HG02642 (cell line): ENCODE measurements at regions not wholly inside any gene's neighbourhood (a gene's known extent, or its start where the extent isn't known, plus 50 kb on each side); places are given as distances from the start of the nearest gene placed in this dataset.

Experiments used
- ATAC-seq: cut with Tn5 transposase; IDR thresholded peaks from one replicate; pipeline ENCODE4 v1.9.1; 2021; ENCODE audit warnings: mild to moderate bottlenecking; ENCODE audit not compliant: unreplicated experiment, poor library complexity

DNA sequence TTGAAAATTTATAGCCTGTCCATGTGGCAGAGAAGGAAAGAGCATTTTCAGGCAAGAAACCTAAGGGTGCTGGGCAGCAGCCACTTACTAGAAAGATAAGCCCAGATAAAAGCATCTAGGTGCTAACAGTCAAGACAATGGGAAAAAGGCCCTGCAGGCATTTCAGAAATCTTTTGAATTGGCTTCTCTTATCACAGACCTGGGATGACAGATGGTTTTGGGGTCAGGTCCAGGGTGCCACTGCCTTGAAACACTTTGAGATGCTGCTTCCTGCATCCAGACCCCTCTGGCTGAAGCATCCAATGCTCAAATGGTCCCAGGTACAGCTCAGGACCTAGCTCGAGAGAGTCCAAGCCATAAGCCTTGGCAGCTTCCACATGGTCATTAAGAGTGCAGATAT is 466.5 kb downstream of the FSCB start:
- no peak for ATAC-seq

DNA sequence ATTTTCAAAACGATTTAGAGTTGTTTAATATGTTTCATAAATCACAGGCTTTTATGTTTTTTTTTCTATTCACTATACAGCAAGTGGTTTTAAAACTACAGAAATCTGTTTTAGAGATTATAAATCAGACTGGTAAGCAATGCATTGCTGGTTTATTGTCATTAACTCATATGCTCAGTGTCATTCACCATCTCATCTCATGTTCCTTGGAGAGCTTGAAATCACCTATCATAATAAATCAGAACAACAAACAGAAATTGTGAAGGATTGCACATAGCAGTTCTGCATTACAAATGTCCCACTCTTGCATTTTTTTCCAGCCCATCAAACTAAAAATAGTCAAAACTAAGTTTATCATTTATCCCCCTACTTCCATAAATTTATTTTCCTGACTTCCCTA is 470.8 kb downstream of the FSCB start:
- no peak for ATAC-seq

DNA sequence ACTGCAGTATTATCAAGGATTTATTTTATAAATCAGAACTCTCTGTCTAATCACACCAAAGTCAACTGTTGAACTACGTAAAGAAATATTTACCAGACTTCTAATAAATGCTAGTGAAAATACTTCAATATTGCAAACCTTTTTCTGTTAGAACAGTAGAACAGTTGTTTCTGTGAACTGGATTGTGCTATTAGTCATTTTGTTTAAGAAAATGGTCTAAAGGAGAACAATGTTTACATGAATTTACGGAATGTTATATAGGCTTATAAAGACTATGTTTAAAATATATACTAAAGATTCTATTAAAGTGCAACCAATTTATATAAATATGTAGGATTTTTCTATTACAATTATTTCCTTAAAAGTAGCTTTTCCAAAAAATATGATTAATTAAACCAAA is 471.4 kb downstream of the FSCB start:
- no peak for ATAC-seq

DNA sequence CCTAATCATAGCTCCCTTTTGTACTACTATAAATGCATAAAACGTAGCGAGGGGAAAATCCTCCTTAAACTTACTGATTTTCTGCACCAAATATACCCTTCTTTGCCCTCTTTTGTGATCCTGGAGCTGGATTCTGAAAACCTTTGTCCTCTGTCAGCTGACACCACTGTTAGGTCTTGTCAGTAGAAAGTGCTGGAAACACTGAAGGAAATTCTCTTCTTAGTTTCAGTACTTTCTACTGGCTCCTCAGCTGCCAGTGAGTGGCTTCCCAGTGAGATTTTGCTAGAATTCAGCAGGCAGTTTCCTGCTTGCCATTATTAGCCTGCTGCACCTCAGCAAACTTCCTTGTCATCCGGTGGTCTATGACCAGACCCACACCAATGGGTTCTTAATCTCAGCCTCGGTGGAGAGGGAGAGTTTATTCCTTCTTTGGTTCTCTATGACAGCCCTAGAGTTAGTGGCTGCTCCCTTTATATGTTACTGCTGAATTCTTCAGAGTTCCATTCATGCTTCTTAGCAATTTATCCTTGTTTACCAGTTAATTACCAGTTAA is 476.2 kb downstream of the FSCB start:
- no peak for ATAC-seq

DNA sequence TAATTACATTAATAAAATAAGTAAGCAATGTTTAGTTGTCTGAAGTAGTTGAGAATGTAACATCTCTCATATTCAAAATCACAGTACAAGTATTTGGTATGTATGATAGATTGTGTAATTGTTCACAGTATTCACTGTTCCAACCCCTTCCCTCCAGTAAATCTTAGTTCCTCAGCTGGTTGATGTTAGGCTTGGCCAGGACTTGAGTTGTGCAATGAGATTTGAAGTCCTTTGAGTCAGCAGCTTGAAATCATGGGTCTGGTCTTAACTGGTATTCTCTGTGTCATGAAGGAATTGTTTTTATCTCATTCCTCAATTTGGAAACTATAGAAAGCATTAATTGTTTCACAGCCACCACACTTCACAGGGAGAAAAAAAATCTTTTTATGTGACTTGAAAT is 477.1 kb downstream of the FSCB start:
- ATAC-seq, result no peak

DNA sequence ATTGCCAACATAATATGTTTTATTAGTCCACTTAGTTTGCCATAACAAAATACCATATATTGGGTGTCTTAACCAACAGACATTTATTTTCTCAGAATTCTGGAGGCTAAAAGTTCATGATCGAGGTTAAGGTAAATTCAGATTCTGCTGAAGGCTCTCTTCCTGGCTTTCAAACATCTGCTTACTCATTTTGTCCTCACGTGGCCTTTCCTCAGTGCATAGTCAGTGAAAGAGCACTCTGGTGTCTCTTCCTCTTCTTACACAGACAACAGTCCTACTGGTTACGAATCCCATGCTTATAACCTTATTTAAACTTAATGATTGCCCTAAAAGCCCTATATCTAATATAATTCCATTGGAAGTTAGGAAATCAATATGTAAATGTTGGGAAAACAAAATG is 479.7 kb downstream of the FSCB start:
- ATAC-seq, result no peak

DNA sequence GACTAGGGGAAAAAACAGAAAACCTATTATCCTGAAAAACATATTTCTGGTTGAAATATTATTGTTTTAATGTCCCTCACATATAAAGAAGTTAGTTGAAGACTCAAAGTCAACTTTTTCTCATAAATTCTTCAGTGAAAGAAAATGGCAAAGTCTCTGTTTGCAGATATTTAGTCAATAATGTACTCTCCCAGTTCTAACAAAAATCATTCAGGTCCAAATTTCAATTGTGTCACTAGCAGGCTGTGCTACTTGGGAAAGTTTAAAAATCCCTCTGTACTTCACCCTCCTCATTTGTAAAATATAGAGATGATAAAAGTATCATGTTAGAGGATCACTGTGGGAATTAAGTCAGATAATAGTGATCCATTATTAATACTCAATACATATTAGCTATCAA is 496.5 kb downstream of the FSCB start:
- ATAC-seq, result no peak

DNA sequence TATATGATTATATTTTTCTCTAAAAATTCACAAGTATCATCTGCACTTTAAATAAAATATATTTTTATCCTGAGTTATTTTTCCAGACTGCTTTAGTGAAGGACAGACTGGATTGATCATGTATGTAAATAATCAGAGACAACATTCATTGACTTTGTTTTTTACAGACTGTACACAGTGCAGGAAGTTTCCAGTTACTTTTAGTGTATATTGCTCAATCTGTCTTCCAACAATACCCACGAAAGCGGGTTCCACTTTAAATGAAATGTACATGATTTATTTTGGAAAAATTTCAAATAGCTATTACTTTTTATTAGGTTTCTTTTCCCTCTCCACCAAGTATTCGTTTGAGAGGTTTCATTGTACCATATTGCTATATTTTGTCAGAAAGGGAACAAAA is 497.0 kb downstream of the FSCB start:
- ATAC-seq, result no peak

DNA sequence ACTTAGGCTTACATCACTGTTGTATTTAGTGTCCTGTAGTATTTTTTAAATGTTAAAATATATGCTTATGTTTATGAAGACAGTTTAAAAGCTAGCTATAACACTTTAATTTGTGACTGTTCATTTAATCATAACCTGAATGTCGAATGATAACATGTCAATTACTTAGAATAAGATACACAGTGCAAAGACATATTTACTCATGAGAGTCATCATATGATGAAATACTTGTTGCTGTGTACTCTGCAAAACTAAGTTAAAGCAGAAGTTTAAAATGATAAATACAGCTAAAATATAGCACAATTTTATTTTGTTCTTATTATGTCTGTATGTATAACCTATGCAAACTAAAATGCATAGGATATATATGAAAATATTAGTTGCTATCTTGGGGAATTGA is 497.4 kb downstream of the FSCB start:
- no peak for ATAC-seq

DNA sequence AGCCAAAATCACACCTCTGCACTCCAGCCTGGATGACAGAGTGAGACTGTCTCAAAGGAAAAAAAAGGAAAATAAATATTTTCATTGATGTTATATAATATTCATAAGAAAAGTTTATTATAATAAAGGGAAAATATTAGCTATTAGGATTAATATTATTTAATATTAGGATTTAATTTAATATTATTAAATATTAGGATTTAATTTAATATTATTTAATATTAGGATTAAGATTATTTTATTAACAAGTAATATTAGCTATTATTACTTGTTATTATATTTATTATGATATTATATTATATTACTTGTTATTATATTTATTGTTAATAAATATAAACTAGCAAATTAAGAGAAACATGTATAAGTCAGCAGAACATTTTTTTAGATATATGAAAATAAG is 518.1 kb downstream of the FSCB start:
- ATAC-seq, result no peak

DNA sequence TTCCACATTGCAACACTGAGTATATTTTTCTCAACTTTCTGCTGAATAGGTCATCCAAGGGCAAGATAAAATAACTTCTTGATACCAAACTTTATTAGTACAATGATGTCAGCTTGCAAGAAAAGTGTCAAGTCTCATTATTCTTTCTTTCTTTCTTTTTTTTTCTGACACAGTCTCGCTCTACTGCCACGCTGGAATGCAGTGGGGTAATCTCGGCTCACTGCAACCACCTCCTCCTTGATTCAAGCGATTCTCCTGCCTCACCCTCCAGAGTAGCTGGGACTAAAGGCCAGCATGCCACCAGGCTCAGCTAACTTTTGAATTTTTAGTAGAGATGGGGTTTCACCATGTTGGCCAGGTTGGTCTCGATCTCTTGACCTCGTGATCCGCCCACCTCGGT is 523.4 kb downstream of the FSCB start:
- ATAC-seq, result no peak

DNA sequence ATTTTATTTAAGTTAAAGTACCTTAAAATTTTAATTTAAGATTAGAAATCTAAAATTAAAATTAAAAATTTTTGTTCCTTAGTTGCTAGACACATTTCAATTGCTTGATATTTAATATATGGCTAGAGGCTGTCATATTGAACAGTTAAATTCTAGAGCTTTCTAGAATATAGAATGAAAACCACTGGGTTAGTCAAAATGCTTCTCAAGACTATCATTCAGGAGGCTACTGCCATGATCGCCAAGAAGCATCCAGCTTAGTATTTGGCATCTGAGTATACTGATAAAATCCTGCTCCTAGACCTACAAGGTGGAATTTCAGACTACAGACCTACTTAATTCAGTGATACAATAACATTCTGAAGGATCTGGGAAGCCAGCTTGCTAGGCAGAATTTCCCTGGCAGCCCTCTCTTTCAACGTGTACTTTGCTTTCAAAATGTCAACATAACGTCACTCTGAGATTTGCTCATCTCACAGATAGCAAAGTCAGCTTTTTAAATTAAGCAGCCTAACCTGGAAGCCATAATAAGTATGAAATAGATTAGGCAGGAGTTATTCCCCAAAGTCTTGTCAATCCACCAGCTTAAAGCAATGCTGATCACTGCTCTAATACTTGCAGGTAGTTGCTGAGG is 525.8 kb downstream of the FSCB start:
- ATAC-seq, result no peak

DNA sequence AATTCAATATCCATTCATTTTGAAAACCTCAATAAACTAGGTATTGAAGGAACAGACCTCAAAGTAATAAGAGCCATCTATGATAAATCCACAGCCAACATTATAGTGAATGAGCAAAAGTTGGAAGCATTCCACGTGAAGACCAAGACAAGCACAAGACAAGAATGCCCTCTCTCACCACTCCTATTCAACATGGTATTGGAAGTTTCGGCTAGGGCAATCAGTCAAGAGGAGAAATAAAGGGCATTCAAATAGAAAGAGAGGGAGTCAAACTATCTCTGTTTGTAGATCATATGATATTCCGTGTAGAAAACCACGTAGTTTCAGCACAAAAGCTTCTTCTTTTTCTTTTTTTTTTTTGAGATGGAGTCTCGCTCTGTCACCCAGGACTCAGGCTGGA is 550.3 kb downstream of the FSCB start:
- ATAC-seq, result no peak

DNA sequence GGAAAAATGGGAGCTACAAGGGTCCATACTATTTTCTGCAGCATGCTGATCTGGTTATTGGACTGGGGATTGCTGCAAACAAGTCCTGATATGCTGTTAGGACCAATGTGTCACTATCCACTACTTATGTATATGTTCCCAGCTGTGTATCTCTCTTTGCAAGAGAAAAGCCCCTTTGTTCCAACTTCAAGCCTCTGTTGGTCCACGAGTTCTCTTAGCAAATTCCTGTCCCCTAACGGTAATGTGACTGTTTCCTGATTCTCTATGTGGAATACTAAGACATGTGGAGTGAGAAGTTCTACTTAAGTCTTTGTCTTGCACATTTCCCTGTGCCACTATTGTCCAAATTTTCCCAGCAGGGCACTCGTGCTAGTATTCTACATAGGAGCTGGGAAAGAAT is 557.7 kb downstream of the FSCB start:
- ATAC-seq, result no peak

DNA sequence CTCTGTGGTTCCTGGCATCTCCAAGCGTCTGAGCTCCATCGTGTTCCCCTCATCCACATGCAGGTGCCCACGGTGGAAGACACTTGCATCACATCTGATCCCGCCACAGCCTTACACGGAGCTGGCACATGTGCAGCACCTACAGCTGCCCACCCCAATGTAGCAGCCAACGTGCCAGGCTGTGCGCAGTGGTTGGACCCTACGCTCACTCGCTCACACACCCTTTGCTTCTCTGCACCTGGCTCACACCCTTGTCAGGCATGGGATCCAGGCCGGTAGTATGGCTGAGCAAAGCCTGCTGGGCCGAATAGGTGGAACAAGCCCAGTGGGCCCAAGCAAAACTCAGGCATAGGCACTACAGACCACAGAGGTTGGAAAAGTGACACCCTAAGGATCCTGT is 567.2 kb downstream of the FSCB start:
- ATAC-seq, result no peak

DNA sequence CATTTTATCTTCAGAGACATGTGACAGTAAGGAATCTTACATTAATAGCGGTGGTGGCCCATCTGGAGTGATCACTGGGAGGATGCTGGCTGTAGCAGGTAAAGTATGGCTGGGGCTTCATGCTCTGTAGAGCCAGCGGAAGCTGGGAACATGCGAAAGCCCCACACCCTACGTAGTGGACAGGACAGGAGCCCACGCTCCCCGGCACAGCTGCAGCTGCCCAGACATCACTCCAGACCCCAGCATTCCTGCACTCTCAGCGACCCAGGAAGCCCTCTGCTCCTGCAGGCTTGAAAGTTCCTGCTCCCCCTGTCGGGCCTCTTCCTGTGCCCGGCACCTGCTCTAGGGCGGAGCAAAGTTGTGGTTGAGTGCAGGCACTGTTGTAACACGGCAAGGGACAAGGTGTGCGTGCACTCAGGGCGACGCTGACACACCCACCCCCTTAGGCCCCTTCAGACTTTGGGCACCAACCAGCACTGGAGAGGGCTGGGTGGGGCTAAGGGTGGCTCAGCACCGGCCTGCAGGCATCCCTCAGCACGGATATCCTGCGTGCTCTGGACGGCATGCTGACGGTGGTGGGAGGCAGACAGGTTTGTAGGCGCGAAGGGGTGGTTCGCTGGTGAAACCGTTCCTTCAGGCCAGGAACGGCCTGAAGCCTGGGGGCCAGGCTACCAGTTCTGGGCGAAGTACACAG is 568.3 kb downstream of the FSCB start:
- ATAC-seq, result no peak

DNA sequence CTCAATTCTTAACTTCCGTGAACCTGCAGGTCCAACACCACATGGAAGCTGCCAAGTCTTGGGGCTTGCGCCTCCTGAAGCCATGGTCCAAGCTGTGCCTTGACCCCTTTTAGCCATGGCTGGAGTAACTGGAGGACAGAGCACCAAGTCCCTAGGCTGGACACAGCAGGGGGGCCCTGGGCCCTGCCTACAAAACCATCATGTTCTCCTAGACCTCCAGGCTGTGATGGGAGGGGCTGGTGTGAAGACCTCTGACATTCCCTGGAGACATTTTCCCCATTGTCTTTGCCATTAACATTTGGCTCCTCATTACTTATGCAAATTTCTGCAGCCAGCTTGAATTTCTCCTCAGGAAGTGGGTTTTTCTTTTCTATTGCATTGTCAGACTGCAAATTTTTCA is 570.1 kb downstream of the FSCB start:
- ATAC-seq, result no peak

DNA sequence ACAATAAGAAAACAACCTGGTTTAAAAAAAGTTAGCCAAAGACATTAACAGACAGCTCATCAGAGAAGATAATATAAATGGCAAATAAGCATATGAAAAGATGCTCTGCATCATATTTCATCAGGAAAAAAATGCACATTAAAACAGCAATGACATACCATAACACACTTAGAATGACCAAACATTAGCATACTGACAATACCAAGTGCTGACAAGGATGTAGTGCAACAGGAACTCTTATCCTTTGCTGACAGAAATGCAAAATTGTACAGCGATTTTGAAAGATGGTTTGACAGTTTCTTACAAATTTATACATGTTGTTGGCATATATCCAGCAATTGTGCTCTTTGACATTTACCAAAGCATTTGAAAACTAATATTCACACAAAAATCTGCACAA is 573.0 kb downstream of the FSCB start:
- ATAC-seq, result no peak

DNA sequence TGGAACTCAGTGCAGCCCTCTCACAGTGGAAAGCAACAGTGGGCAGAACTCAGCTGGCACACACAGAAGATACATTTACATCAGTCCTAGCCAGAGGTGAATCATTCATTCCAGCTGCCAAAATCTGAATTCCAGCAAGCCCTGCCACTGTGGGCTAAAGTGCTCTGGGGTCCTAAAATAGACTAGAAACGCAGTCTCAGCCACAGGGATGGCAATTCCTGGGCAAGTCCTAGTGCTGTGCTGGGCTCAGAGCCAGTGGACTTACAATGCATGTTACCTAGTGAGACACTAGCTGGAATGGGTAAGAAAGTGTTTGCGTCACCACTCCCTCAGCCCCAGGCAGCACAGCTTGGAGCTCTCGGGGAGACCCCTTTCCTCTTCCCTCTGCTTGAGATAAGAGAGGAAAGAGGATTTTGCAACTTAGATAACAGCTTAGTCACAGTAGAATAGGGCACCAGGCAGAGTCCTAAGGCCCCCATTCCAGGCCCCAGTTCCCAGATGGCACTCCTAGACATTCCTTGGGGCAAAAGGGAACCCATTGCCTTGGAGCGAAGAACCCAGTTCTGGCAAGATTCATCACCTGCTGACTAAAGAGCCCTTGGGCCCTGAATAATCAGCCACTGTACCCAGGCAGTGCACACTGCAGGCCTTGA is 592.9 kb downstream of the FSCB start:
- no peak for ATAC-seq

DNA sequence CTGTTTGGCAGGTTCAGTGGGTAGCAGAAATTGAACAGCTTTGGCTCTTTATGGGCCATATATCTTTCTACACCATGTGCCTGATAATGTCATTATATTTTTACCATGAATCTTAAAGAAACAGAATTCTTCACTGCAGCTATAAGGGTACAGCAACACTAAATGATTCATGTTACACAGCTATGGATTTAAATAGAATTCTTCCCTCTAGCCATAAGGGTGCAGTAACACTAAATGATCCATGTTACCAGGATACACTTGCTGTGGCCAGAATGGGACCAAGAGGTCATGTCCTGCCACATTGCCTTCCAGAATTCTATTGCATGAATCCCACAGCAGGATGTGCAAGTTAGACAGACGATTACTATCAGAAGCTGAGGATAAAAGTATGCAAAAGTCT is 603.9 kb downstream of the FSCB start:
- no peak for ATAC-seq

DNA sequence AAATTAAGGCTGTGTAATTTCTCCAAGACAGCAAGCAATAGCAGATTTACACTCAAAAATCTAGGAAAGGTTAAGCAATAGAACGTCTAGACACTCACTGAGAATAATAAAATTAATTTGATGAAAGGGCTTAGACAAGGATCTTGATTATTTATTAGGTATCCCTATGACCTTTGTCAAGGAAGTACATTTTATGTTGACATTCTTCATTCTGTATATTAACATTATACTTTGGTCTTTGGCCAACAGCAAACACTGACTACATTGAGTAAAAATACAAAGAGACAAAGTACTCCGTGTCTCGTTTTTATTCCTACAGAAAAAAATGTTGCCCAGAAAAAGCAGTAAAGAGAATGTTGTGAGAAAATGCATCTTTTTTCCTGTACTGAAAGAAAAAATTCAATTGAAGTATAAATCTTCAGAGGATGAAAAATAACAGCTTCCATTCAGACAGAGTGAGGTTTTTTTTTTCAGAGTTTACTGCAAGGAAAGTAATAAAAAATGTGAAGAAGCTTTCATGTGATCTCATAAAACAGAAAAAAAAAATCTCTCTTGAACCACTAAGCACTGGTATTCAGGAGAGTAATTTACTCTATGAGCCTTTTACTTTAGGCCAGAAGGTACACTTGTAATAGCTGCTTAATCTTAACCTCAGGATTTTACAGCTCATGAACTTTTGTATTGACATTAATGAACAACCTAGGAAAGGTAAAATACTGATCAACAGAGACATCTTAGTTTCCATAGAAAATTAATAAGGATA is 605.0 kb downstream of the FSCB start:
- no peak for ATAC-seq
